SK-N-MC (cell line): ENCODE measurements at regions not wholly inside any gene's neighbourhood (a gene's known extent, or its start where the extent isn't known, plus 50 kb on each side); places are given as distances from the start of the nearest gene placed in this dataset.

ENCODE experiments used
- EZH2 ChIP-seq: fragments of 200-600 bp; sonication (generic); IDR thresholded peaks from one replicate; pipeline ENCODE4 v1.6.1; 2017; ENCODE audit warnings: antibody characterized with exemption
- FOXP2 ChIP-seq: optimal IDR thresholded peaks from 2 replicates; pipeline ENCODE3; 2011; ENCODE audit warnings: mild to moderate bottlenecking, moderate library complexity; ENCODE audit not compliant: insufficient read depth; ENCODE audit errors: extremely low read length, control extremely low read depth

GRCh38 chr20:7361931-7362330 lies 578.3 kb downstream of the HAO1 start:
- TF ChIP-seq EZH2 (no peak), FOXP2 (no peak)
